ENCODE measurements at regions not wholly inside any gene's neighbourhood (a gene's known extent, or its start where the extent isn't known, plus 50 kb on each side); places are given as distances from the start of the nearest gene placed in this dataset.

GRCh38 chr6:145406783-145407182, 328.5 kb downstream of the EPM2A start:
- TF ChIP-seq POLR2A (IDR thresholded peaks at IDR 0.05), result no peak
- TF ChIP-seq CTCF (IDR thresholded peaks at IDR 0.05), result no peak
- no peak for TF ChIP-seq POLR2AphosphoS5 (IDR thresholded peaks at IDR 0.05)
- no peak for TF ChIP-seq EP300 (IDR thresholded peaks at IDR 0.05)

All from gastroesophageal sphincter (tissue), 3 donors.